ENCODE measurements at regions not wholly inside any gene's neighbourhood (a gene's known extent, or its start where the extent isn't known, plus 50 kb on each side); places are given as distances from the start of the nearest gene placed in this dataset.

DNA sequence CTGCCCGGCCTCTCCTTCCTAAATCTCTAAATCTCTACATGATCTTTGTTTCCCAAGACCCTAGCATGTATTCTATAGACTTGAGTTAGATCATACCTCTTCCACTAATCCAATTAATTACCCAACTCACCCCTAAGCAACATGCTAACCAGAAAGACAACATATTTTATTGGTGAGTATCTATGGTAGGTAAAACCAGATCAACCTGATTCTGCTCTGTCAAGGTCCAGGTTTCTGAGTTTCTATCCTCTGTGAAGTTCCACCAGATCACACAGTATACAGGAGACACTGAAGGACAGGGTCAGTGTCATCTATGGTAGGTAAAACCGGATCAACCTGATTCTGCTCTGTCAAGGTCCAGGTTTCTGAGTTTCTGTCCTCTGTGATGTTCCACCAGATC, 363.2 kb upstream of the MARCKS start:
- WGBS, 3 donors: 88 to 91% (median 89%) methylated on average over 2 of the region's 2 CpGs
- no peak overlapping the region for H3K27ac ChIP-seq (ENCODE audit: low read depth, low read length)

DNA sequence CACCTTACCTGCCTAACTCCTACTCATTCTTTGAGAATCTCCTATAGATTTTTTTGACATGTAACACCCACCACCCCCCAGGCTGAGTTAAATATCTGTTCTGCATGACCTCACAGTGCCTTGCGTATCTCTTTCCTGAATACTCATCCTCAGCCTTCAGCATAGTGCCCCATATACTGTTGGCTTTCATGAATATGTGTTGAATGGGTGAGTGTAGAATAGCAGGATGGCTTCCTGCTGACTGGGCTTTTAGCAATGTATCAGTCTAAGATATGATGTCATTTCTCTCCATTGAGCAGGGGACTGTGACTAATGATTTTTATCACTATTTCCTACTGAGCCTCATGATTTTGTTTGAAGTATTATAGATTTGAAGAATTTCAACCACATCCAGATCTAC, 361.6 kb upstream of the MARCKS start:
- no peak overlapping the region for H3K27ac ChIP-seq (ENCODE audit: low read depth, low read length)
- WGBS, 3 donors: 82 to 96% (median 94%) methylated on average over 1 of the region's 1 CpG

DNA sequence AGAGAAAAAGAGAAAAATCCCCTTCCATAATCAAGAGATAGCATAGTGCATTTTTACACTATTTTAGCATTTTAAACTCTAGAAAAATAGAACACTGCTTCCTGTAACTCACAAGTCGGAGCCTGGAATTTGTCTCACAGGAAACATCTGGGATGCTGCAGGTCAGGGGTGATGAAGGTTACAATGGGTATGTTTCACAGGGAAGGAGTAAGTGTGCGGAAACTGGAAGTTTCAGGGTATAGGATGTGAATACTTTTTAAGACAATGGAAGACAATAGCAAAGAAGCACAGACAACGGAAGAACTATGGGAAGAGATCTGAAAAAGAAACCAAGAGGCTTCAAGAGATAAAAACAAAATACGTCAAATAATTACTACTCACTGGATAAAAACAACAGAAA, 361.0 kb upstream of the MARCKS start:
- no peak overlapping the region for H3K27ac ChIP-seq (ENCODE audit: low read depth, low read length)
- 57 to 82% (median 66%) methylated on average over 4 of the region's 4 CpGs for WGBS, 3 donors

DNA sequence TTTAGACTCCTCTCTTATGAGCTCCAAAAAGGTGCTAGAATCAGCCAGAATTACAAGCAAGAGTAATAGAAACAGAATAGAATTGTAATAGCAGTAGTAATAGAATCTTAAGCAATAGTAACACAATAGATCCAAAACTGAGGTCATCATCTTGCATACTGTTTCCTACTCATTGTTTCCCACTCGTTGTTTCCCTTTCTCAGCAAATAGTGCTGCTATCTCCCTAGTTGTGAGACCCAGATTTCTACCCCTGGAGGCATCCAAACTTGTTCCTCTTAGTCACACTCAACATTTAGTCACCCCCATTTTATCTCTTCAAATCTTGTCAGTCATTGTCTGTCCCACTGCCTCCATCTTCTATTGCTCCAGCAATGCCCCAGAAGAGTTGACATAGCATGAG, 356.9 kb upstream of the MARCKS start:
- WGBS, 3 donors: 46 to 50% (median 50%) methylated on average over 1 of the region's 1 CpG
- no peak overlapping the region for H3K27ac ChIP-seq (ENCODE audit: low read depth, low read length)

DNA sequence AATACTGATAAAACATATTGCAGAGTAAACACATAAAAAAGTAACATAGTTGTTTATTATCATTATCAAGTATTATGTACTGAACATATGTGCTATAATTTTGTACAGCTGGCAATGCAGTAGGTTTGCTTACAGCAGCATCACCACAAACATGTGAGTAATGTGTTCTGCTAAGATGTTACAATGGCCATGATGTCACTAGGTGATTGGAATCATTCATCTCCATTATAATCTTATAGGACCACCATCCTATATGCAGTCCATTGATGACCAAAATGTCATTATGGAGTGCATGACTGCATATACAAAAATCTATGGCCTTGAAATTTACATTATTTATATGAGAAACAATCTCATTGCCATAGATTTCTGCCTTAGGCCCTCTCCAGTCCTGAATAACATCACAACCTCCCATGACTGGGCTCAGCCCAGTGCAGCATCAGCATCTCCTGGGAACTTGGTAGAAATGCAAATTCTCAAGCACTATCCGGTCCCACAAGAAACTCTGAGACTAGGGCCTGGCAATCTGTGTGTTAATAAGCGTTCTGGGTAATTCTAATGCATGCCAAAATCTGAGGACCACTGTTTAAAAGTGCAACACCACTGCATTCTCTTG, 352.0 kb upstream of the MARCKS start:
- no peak overlapping the region for H3K27ac ChIP-seq (ENCODE audit: low read depth, low read length)
- 96 to 100% (median 96%) methylated on average over 2 of the region's 2 CpGs for WGBS, 3 donors

DNA sequence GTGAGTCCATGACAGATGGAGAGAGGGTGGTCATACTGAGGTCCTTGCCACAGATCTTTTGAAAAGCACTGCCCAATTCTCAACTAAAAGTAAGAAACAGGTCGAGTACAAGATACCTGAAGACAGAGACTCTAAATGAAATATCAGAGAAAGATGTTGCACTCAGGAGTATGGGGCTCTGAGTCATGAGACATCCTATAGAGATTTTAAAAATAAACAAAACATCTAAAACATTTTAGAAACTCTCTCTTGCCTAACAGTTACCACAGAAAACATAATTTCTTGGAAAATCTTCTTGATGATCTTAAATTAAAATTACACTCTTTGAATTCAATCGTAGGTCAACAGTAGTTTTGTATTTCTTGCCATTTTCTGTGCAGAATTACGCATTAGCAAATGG, 348.9 kb upstream of the MARCKS start:
- no peak overlapping the region for H3K27ac ChIP-seq (ENCODE audit: low read depth, low read length)
- 80 to 87% (median 85%) methylated on average over 3 of the region's 3 CpGs for WGBS, 3 donors

DNA sequence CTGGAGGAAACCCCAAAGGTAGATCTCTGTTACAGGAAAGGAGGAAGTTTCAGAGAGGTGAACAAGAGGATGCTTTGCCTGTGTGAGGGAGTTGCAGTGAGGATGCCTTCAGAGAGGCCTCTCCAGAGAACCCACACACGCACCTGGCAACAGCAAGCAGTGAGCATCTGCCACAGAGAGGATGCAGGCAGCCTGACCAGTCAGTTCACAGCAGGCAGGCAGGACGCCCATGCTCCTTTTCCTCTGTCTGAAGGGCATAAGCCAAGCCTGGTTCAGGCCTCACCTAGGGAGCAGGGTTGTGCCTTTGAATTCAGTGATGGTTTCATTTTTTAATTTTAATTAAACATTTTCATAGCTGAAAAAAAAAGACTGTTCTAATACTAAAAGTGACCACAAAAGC, 346.0 kb upstream of the MARCKS start:
- 96 to 97% (median 96%) methylated on average over 2 of the region's 2 CpGs for WGBS, 3 donors
- no peak overlapping the region for H3K27ac ChIP-seq (ENCODE audit: low read depth, low read length)

DNA sequence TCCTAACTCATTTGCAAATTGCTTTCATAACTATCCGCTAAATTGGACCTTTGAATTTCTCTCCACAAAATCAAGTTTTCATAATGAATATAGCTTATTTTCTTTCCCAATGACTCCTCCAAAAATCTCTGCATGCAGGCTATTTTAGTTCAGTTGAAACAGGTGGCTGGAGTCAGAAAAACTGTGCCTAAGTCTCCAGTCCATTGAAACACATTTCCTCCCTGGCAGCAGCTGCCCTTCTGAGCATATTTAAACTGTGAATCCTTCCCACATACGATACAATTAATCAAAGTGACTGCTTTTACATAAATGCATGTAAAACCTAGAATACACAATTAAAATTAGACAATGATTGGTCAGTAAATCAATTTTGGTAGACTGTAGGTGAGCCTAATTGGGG, 344.6 kb upstream of the MARCKS start:
- H3K27ac ChIP-seq (ENCODE audit: low read depth, low read length): no peak overlapping the region
- WGBS, 3 donors: 88 to 94% (median 94%) methylated on average over 2 of the region's 2 CpGs

DNA sequence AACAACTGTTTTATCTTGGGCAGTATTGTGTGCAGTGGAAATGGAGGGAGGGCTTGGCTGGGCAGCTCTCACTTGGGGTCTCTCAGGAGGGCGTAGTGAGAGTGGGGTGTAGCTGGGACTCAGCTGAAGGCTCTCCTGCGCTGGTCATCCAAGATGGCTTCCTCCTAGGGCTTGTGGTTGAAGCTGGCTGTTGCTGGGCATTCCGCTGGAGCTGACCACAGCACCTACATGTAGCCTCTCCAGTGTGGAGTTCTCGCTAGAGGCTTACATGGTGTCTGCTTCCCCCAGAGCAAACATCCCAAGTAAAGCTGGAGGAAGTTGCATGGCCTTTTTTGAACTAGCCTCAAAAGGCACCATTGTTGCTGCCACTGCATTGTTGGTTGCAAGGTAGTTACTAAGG, 344.1 kb upstream of the MARCKS start:
- 90 to 97% (median 96%) methylated on average over 4 of the region's 4 CpGs for WGBS, 3 donors
- no peak overlapping the region for H3K27ac ChIP-seq (ENCODE audit: low read depth, low read length)

DNA sequence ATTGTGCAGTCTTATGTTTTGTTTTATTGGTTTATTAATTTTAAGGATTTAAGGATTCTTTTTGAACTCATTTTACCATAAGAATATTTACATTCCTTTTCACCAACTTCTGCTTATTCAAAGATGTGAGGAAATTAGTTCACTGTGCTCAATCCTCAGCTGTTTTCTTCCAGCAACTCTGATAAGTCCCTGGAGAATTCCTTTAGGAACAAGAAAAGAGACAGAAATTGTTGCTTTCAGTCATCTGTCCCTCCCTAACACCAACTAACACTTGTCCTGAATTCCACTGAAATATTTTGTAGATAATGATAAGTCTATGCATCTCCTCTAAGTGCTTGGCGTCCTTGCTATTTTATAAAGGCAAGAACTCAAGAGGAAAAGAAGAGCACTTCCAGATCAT, 334.8 kb upstream of the MARCKS start:
- H3K27ac ChIP-seq (ENCODE audit: low read depth, low read length): no peak overlapping the region
- WGBS, 3 donors: 82 to 100% (median 89%) methylated on average over 1 of the region's 1 CpG

DNA sequence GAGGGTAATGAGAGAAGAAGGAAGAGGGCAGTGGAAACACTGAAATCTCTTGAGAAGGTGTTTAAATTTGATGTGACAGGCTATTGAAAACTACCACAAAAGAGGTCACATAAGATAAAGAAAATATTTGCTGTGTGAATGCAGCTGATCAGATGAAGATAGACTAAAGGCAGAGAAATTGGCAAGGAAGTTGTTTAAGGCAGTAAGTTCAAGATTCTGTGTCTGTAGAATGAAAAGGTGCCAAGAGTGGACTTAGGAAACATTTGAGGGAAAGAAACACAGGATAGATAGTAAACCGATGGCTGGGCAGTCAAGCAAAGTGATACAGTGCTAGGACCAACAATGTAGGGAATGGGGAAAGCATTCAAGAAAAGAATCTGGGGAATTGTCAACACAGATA, 332.3 kb upstream of the MARCKS start:
- 56 to 71% (median 58%) methylated on average over 1 of the region's 1 CpG for WGBS, 3 donors

DNA sequence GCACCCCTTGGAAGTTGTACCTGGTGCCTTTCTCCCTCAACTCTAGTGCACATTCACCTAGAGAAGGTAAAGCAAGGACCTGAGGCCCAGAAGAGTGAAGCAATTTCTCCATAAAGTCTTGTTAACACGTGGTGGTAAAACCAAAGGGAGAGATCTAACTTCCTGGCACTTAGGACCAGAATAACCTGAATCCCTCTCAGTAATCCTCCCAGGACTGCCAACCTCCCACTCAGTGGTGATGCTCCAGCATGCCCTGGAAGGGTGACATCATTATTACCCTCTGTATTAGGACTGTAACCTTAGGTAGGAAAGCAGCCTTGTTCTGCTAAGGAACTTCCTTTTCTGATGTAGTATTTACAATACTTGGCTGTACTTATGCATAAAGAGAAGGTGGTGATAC, 330.6 kb upstream of the MARCKS start:
- H3K27ac ChIP-seq (ENCODE audit: low read depth, low read length): no peak overlapping the region
- WGBS, 3 donors: 63 to 86% (median 65%) methylated on average over 1 of the region's 1 CpG

More for the DNA sequence above, 332.3 kb upstream of the MARCKS start:
- no peak overlapping the region for H3K27ac ChIP-seq (ENCODE audit: low read depth, low read length)

DNA sequence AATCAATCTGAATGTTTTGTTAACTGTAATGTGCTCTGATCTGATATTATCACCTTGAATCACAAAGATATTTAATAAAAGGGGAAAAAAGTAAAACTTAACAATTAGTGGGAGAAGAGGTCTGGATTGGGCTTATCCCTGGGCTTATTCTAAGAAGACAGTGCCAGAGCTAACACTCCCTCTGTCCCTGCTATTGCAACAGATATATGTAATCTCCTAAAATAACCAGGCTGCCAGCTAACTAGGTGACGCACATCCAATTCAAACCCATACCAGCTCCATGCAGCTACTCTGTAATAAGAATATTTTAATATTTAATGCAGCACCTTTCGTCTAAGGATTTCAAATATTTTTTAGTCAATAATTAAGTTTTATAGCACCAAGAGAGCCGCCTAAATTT, 330.1 kb upstream of the MARCKS start:
- H3K27ac ChIP-seq (ENCODE audit: low read depth, low read length): no peak overlapping the region
- 80 to 94% (median 93%) methylated on average over 3 of the region's 3 CpGs for WGBS, 3 donors

DNA sequence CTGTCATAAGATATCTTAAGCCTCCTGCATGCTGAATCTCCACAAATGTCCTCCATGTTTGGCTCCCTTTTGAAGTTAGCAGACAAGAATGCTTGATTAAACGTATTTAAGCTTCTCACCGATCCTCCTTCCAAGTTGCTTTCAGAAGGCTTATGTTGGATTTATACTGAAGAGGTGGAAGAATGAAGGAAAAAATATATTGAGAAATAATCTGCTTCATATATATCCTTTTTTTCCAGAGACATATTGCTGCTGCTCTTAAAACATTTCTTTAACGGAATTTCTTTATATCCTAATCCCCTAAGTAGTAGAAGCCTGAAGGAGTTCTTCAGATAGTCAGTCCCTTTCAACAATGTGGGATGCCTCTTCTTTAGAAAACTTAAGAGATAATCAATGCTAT, 329.0 kb upstream of the MARCKS start:
- 94 to 96% (median 95%) methylated on average over 3 of the region's 3 CpGs for WGBS, 3 donors
- H3K27ac ChIP-seq (ENCODE audit: low read depth, low read length): no peak overlapping the region

DNA sequence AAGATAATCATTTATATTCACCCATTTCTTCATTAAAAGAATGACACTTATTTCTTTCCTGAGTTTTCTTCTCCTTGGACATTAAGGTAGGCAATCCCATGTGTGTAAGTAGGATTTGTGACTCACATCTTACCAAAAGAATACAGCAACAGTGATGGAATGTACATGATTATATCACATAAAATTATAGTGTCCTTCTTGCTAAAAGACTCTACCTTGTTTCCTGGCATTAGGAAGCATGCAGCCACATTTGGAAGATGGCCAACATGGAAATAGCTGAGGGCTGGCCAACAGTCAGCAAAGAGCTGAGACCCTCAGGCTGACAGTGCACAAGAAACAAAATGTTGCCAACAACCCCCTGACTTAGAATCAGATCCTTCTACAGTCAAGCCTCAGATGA, 327.9 kb upstream of the MARCKS start:
- no peak overlapping the region for H3K27ac ChIP-seq (ENCODE audit: low read depth, low read length)

DNA sequence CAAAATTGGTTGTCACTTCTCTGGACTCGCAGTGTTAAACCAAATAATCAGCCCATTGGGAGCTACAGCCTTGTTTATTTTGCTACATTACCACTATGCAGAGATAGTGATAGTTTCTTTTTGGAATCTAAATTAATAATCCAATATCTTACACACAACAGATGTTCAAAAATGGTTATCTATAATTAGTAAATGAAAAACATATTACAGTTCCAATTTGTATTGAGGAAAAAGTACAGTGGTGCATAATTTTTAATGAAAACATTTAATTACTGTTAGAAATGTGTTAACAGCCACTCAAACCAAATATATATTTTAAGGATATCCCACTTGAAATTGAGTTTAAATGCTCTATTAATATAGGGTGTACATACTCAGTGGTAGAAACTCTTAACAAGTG, 327.3 kb upstream of the MARCKS start:
- no peak overlapping the region for H3K27ac ChIP-seq (ENCODE audit: low read depth, low read length)
- 79 to 94% (median 82%) methylated on average over 1 of the region's 1 CpG for WGBS, 3 donors

DNA sequence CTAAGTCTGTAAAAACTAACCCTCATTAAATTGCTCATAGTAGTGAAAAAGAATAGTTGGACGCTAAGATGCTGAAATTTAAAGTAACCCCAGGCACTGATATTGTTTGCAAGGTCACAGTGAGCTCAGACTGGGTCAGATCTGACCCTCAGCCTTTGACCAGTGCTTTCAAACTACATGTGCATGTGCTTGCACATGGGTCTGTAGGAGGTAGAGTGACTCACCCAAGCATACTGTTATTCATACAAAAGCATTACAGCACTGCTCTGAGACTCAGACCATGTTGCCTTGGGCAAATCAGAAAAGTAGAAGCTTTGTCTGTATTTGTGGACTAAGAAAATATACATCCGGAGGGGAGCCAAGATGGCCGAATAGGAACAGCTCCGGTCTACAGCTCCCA, 326.4 kb upstream of the MARCKS start:
- 91 to 98% (median 94%) methylated on average over 4 of the region's 4 CpGs for whole genome bisulfite sequencing, 3 donors
- H3K27ac ChIP-seq (ENCODE audit: low read depth, low read length): no peak overlapping the region

DNA sequence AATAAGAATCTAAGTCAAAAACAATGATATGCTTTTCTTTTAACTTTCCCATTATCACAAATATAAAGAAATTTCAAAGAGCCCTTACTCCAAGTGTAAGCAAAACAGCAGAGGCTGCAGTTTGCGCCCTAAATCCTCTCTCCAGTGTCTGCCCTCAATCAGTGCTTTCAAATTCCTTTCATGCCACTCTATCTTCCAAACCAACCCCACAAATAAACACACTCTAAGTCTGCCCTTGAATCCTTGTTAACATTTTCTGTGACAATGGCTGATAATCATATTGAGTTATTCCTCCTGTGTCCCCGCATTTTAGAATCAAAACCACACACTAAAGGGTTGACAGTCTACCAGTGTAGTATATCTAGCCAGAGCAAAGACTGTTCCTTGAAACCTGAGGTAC, 317.9 kb upstream of the MARCKS start:
- 87 to 97% (median 94%) methylated on average over 2 of the region's 2 CpGs for WGBS, 3 donors
- no peak overlapping the region for H3K27ac ChIP-seq (ENCODE audit: low read depth, low read length)

DNA sequence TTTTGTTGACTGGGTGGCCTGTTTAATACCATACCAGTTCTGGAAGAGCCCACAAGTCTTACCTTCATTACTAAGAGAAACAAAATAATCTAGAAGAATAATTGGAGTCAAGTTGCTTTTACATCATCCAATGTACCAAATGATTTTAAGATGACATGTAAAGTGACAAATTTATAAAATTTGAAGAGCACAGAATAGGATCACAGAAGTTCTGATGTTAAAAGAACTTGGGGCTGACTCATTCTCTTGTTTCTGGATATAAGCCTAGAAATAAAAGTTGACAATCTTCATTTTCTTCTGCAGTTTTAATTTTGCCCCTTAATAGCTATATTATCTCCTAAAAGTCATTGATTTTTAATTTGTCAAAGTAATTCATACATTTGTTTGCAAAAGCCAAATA, 317.5 kb upstream of the MARCKS start:
- H3K27ac ChIP-seq (ENCODE audit: low read depth, low read length): no peak overlapping the region

DNA sequence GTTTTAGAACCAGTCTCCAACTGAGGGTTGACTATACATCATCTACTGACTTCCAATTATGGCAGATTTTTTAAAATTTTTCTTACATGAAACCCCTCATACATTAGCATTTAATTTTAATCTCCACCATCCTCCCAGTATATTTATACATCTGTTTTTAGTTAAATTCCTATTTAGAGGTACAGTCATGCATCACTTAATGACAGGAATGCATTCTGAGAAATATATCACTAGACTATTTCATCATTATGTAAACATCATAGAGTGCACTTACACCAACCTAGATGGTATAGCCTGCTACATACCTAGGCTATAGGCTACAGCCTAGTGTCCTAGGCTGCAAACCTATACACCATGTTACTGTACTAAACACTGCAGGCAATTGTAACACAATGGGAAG, 316.7 kb upstream of the MARCKS start:
- H3K27ac ChIP-seq (ENCODE audit: low read depth, low read length): no peak overlapping the region

DNA sequence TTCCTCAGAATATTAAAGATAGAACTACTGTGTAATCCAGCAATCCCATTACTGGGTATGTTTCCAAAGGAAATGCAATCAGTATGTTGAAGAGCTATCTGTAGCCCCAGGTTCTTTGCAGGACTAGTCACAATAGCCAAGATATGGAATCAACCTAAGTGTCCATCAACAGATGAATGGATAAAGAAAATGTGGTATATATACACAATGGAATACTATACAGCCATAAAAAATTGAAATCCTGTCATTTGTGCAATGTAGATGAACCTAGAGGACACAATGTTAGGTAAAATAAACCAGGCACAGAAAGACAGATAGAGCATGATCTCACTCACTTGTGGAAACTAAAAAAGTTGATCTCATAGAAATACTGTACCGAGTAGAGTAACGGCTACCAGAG, 306.0 kb upstream of the MARCKS start:
- WGBS, 3 donors: 93 to 96% (median 96%) methylated on average over 2 of the region's 2 CpGs
- H3K27ac ChIP-seq (ENCODE audit: low read depth, low read length): no peak overlapping the region

Data from adipose tissue (tissue), 3 donors.